ENCODE measurements at regions not wholly inside any gene's neighbourhood (a gene's known extent, or its start where the extent isn't known, plus 50 kb on each side); places are given as distances from the start of the nearest gene placed in this dataset.

- Mint-ChIP-seq H3K27ac (ENCODE audit: unreplicated experiment) (no peak overlapping the region), H3K27me3 (ENCODE audit: low read depth) (no peaks in the 10 kb centered on the region), H3K4me3 (no peak overlapping the region), H3K4me1 (no peaks in the 10 kb centered on the region), H3K36me3 (ENCODE audit: low read depth) (no peaks in the 10 kb centered on the region), H3K9me3 (no peaks in the 10 kb centered on the region)
- no peak for DNase-seq (ENCODE audit: low read depth, low spot score)
- no peak for TF ChIP-seq CTCF (conservative IDR thresholded peaks at IDR 0.05)
These were observed 155.7 kb upstream of the ZRANB2 start for GRCh38 chr1:71236503-71236902.

GRCh38 chr1:71233645-71234044 lies 152.8 kb upstream of the ZRANB2 start:
- no peak for TF ChIP-seq CTCF (conservative IDR thresholded peaks at IDR 0.05)
- Mint-ChIP-seq H3K27me3 (ENCODE audit: low read depth) (peaks cover 7% of the 10 kb centered on the region), H3K9me3 (no peaks in the 10 kb centered on the region), H3K4me3 (no peak overlapping the region), H3K4me1 (no peaks in the 10 kb centered on the region), H3K27ac (ENCODE audit: unreplicated experiment) (no peak overlapping the region), H3K36me3 (ENCODE audit: low read depth) (no peaks in the 10 kb centered on the region)
- no peak for DNase-seq (ENCODE audit: low read depth, low spot score)

- H3K9me3 Mint-ChIP-seq, result no peaks in the 10 kb centered on the region
- no peak overlapping the region for H3K4me3 Mint-ChIP-seq
- no peaks in the 10 kb centered on the region for H3K36me3 Mint-ChIP-seq (ENCODE audit: low read depth)
- TF ChIP-seq CTCF (conservative IDR thresholded peaks at IDR 0.05), result no peak
- peaks cover 7% of the 10 kb centered on the region for H3K27me3 Mint-ChIP-seq (ENCODE audit: low read depth)
- H3K4me1 Mint-ChIP-seq, result no peaks in the 10 kb centered on the region
- DNase-seq (ENCODE audit: low read depth, low spot score), result no peak
- no peak overlapping the region for H3K27ac Mint-ChIP-seq (ENCODE audit: unreplicated experiment)
These were observed 152.0 kb upstream of the ZRANB2 start for GRCh38 chr1:71232786-71233185.

GRCh38 chr1:71232166-71232763 lies 151.4 kb upstream of the ZRANB2 start:
- no peaks in the 10 kb centered on the region for H3K4me1 Mint-ChIP-seq
- no peak for TF ChIP-seq CTCF (conservative IDR thresholded peaks at IDR 0.05)
- H3K27ac Mint-ChIP-seq (ENCODE audit: unreplicated experiment), result no peak overlapping the region
- H3K36me3 Mint-ChIP-seq (ENCODE audit: low read depth), result no peaks in the 10 kb centered on the region
- DNase-seq (ENCODE audit: low read depth, low spot score), result no peak
- peaks cover 7% of the 10 kb centered on the region for H3K27me3 Mint-ChIP-seq (ENCODE audit: low read depth)
- no peaks in the 10 kb centered on the region for H3K9me3 Mint-ChIP-seq
- no peak overlapping the region for H3K4me3 Mint-ChIP-seq

GRCh38 chr1:71231751-71232150 lies 150.9 kb upstream of the ZRANB2 start:
- TF ChIP-seq CTCF (conservative IDR thresholded peaks at IDR 0.05), result no peak
- Mint-ChIP-seq H3K27me3 (ENCODE audit: low read depth) (peaks cover 9% of the 10 kb centered on the region), H3K9me3 (no peaks in the 10 kb centered on the region), H3K4me1 (no peaks in the 10 kb centered on the region), H3K36me3 (ENCODE audit: low read depth) (no peaks in the 10 kb centered on the region), H3K27ac (ENCODE audit: unreplicated experiment) (no peak overlapping the region), H3K4me3 (no peak overlapping the region)
- no peak for DNase-seq (ENCODE audit: low read depth, low spot score)
